GM12864 (cell line): ENCODE measurements at regions not wholly inside any gene's neighbourhood (a gene's known extent, or its start where the extent isn't known, plus 50 kb on each side); places are given as distances from the start of the nearest gene placed in this dataset.

Experiments
- DNase-seq: peaks from one replicate; pipeline ENCODE4 v3.0.0-alpha.2; 2011; ENCODE audit warnings: low read depth
- H3K4me3 ChIP-seq: 2 replicates; pipeline ENCODE4 v1.5.1; 2011; ENCODE audit warnings: mild to moderate bottlenecking, low read depth, low read length, control low read depth
- CTCF ChIP-seq: IDR thresholded peaks from 2 replicates; pipeline ENCODE4 v1.5.1; 2011; ENCODE audit warnings: low read depth, mild to moderate bottlenecking, moderate library complexity, low read length, control low read depth, inconsistent platforms; ENCODE audit errors: missing control alignments

- no peak for DNase-seq
- no peak for TF ChIP-seq CTCF
- H3K4me3 ChIP-seq: no peak overlapping the region
Measured at GRCh38 chr4:151569650-151570049, 160.7 kb downstream of the FHIP1A start.

- H3K4me3 ChIP-seq: no peak overlapping the region
- no peak for TF ChIP-seq CTCF
- no peak for DNase-seq
Measured at GRCh38 chr4:151573474-151573873, 164.5 kb downstream of the FHIP1A start.

- no peak for DNase-seq
- no peak overlapping the region for H3K4me3 ChIP-seq
- no peak for TF ChIP-seq CTCF
Measured at GRCh38 chr4:151573945-151574344, 165.0 kb downstream of the FHIP1A start.

- no peak overlapping the region for H3K4me3 ChIP-seq
- no peak for TF ChIP-seq CTCF
- no peak for DNase-seq
Measured at GRCh38 chr4:151574968-151575367, 166.0 kb downstream of the FHIP1A start.

- no peak overlapping the region for H3K4me3 ChIP-seq
- DNase-seq: no peak
Measured at GRCh38 chr4:151575646-151576045, 166.7 kb downstream of the FHIP1A start.

GRCh38 chr4:151576627-151577026, 167.7 kb downstream of the FHIP1A start:
- H3K4me3 ChIP-seq: no peak overlapping the region
- DNase-seq: no peak
- no peak for TF ChIP-seq CTCF

More at GRCh38 chr4:151575646-151576045, 166.7 kb downstream of the FHIP1A start:
- no peak for TF ChIP-seq CTCF

GRCh38 chr4:151581570-151581969, 172.6 kb downstream of the FHIP1A start:
- no peak for DNase-seq
- TF ChIP-seq CTCF: no peak
- H3K4me3 ChIP-seq: no peak overlapping the region
